Loucy (cell line): ENCODE measurements at regions not wholly inside any gene's neighbourhood (a gene's known extent, or its start where the extent isn't known, plus 50 kb on each side); places are given as distances from the start of the nearest gene placed in this dataset.

ENCODE experiments used
- CTCF ChIP-seq: fragments of 200-600 bp; sonication (generic); conservative IDR thresholded peaks from 2 replicates; pipeline ENCODE4 v1.5.1; 2014; ENCODE audit warnings: mild to moderate bottlenecking, antibody characterized with exemption, low read length
- EZH2phosphoT487 ChIP-seq: fragments of 200-600 bp; IDR thresholded peaks from 2 replicates; pipeline ENCODE4 v1.6.1; 2018; ENCODE audit warnings: antibody characterized with exemption, mild to moderate bottlenecking, moderate library complexity, borderline replicate concordance

GRCh38 chr4:86461849-86462248 is 102.0 kb upstream of the MAPK10 start:
- no peak for TF ChIP-seq CTCF
- no peak for TF ChIP-seq EZH2phosphoT487
